Skin of body (tissue), 1 donor: ENCODE measurements at regions not wholly inside any gene's neighbourhood (a gene's known extent, or its start where the extent isn't known, plus 50 kb on each side); places are given as distances from the start of the nearest gene placed in this dataset.
"Not testable (repeated sequence)": the region's sequence is repeated elsewhere in the genome, so short reads cannot be mapped to it uniquely, and the experiment has no call there.

ENCODE experiments used
- DNase-seq: peaks from one replicate; lab custom pipeline; 2025; lab: John Stamatoyannopoulos, UW

DNA sequence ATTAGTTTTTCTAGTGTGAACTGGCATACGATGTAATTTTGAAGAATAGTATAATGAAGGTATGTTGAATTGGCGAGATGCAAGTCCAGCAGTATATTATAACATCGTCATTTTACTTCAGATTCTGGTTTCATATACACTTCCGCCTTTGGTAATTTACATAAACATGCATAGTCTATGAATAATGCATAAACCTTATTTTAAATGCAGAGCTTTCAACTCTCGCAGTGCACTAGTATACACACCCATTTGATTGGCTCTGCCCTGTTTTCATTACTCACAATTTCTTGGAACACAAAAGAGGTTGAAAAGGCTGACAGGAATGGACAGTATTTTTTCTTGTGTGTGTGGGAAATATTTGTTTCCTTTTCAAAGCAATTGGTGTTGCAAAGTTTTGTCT is 128.9 kb upstream of the CCNH start:
- peak; percentile 12 for DNase-seq

GRCh38 chr5:87541033-87541432 is 128.3 kb upstream of the CCNH start:
- DNase-seq = peak; percentile 2

DNA sequence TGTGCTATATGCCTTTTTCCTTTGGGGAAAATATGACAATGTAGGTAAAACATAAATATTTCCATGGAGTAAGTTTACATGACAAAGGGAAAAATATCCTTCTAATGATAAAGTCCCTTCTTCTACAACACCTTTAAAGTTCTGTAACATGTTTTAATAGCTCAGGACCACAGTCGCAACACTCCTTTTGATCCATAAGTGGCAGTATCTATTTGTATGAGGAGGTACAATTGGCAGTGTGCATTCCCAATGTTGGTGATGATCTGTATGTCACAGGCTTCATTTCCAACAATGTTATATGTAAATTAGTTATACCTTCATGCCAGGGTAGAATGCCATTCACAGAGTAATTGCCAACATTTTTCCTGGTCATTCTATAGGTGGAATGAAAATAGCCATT is 127.1 kb upstream of the CCNH start:
- DNase-seq = no peak

- no peak for DNase-seq
Observed at GRCh38 chr5:87536365-87536764, 123.6 kb upstream of the CCNH start.

GRCh38 chr5:87535706-87536105 is 123.0 kb upstream of the CCNH start:
- no peak for DNase-seq

DNA sequence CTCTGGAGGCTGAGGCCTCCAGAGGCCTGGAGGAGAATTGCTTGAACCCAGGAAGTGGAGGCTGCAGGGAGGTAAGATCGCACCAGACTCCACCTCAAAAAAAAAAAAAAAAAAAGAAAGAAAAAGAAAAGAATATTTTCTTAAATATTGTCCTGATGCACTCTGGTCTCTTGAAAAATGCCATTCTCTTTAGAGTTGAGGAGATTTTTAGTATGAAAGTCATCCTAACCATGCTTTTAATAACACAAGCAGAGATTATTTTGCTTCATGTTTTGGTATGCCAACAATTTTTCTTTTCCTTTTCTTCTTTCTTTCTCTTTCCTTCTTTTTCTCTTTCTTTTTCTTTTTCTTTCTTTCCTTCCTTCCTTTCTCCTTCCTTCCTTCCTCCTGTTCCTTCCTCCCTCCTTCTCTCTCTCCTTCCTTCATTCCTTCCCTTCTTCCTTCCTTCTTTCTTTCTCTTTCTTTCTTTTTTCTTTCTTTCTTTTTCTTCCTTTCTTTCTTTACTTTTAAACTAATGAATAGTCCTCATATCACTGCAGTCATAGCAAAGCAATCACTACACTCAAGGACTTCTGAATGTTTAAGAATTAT is 116.9 kb upstream of the CCNH start:
- no peak for DNase-seq

- no peak for DNase-seq
Observed at GRCh38 chr5:87526131-87526530, 113.4 kb upstream of the CCNH start.

DNA sequence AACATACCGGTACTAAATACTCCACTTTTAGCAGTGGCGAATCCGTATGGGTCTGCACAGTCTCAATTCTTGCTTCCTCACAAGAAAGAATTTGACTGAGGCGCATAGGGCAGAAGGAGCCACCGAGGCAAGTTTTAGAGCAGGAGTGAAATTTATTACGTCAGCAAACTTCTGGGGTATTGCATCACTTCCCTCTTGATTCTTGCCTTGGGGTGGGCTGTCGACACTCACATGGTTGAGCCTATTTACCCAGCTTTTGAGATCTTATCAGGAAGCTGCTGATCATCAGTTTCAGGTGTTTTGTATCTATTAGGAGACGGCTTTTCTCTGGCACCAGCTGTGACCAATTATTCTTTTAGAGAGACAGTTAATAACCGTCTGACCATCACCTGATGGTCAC is 111.5 kb upstream of the CCNH start:
- no peak for DNase-seq

DNA sequence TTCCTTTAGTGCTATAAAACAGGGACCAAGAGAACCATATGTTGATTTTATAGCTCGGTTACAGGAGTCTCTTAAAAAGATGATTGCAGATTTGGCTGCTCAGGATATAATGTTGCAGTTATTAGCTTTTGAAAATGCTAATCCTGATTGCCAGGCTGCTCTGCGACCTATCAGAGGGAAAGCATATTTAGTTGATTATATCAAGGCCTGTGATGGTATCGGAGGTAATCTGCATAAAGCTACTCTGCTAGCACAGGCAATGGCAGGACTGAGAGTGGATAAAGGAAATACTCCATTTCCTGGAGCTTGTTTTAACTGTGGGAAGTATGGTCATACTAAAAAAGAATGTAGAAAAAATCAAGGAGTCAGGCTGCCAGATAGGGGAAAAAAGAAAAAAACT is 99.0 kb upstream of the CCNH start:
- not testable (repeated sequence) for DNase-seq

DNA sequence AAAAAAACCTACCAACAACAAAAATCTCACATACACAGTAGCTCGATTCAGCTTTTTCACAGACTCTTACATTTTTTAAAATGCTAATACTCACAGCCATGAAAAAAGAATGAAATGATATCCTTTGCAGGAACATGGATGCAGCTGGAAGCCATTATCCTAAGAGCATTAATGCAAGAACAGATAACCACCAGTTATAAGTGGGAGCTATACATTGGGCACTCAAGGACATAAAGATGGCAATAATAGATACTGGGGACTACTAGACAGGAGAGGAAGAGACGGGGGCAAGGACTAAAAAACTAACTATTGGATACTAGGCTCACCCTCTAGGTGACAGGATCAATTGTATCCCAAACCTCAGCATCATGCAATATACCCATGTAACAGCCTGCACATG is 90.3 kb upstream of the CCNH start:
- no peak for DNase-seq

DNA sequence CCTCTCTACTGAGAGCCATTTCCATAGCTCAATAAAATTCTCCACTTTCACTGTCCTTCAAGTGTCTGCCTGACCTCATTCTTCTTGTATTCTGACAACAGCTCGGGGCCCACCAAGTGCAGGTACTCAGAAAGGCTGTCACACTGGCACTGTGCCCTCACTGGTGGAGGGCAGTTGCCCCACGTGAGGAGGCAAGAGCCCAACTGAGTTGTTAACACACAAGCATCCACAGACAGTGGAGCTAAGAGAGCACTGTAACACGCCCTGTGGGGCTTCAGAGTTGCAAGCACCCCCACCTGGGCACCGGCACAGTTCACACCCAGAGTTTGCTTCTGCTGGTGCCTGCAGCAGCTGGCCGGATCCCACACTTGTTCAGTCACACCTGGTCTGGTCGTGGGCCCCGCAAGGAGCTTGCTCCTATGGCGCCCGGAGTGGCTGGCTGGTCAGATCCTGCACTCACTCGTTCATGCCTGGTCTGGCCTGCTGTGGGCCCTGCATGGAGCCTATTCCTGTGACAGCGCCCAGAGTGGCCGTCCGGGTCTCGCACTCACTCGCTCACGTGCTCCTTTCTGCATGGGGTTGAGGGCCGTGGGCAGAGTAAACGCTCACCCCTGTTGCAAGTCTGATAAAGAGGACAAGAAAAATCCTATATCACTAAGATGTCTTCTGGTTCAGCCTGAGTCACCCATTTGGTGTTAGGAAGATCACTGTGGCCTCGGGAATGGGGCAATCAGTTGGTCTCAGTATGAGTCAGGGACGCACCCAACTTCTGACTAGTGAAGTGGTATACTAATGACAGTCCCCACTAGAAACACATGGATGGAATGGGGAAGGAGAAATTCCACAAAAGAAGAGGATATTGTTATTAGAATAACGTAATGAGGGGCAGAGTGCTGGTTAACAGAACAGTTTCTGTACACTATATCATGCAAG is 87.0 kb upstream of the CCNH start:
- no peak for DNase-seq
